ENCODE measurements at regions not wholly inside any gene's neighbourhood (a gene's known extent, or its start where the extent isn't known, plus 50 kb on each side); places are given as distances from the start of the nearest gene placed in this dataset.

DNA sequence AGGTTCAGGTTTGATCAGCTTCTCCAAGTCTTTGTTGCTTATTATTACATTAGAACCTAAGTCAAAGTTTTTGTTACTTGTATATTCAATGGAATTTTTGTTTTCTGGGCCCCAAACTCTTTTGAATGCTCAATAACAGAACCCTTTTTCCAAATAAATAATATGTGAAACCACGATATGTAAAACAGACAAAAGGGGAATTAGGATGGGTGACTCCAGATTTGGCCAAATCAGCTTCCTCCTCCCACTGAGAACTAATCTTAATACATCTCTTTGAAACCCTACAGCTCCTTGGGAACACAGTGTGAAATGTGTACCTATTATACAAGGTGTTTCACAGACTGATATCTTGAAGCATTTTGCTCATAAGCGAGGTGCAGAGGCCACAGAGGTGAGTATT is 67.0 kb upstream of the TNFSF18 start:
- Histone ChIP-seq H3K9me3 (ENCODE audit: control insufficient read depth, low read depth, low read length) (no peaks in the 10 kb centered on the region), H3K4me3 (ENCODE audit: control insufficient read depth in 2 of 3, extremely low read depth in 1 of 3, insufficient read depth in 2 of 3, low read depth in 1 of 3, low read length in 3 of 3) (no peak overlapping the region), H3K79me2 (ENCODE audit: control insufficient read depth, insufficient read depth, low read length) (no peaks in the 10 kb centered on the region), H3K9me1 (ENCODE audit: control insufficient read depth, extremely low read depth, insufficient read depth, low read length) (no peaks in the 10 kb centered on the region), H2AFZ (ENCODE audit: control insufficient read depth, low read length) (no peak overlapping the region), H3K36me3 (ENCODE audit: control insufficient read depth in 2 of 2, extremely low read depth in 1 of 2, insufficient read depth in 2 of 2, low read length in 2 of 2) (no peaks in the 10 kb centered on the region), H3K4me1 (ENCODE audit: control insufficient read depth, extremely low read depth, insufficient read depth, low read length) (peaks cover 24% of the 10 kb centered on the region), H3K27ac (ENCODE audit: control insufficient read depth, insufficient read depth, low read length) (no peak overlapping the region), H3K27me3 (ENCODE audit: control insufficient read depth, extremely low read depth, insufficient read depth, low read length) (no peaks in the 10 kb centered on the region), H3K9ac (ENCODE audit: control insufficient read depth, extremely low read depth, insufficient read depth, low read length) (no peak overlapping the region), H4K20me1 (ENCODE audit: control insufficient read depth, extremely low read depth, insufficient read depth, low read length) (no peaks in the 10 kb centered on the region), H3K4me2 (ENCODE audit: control insufficient read depth, extremely low read depth, insufficient read depth, low read depth, low read length) (no peak overlapping the region)
- TF ChIP-seq EZH2 (IDR thresholded peaks at IDR 0.05; ENCODE audit: low read length): no peak
- TF ChIP-seq, protein P1, sequence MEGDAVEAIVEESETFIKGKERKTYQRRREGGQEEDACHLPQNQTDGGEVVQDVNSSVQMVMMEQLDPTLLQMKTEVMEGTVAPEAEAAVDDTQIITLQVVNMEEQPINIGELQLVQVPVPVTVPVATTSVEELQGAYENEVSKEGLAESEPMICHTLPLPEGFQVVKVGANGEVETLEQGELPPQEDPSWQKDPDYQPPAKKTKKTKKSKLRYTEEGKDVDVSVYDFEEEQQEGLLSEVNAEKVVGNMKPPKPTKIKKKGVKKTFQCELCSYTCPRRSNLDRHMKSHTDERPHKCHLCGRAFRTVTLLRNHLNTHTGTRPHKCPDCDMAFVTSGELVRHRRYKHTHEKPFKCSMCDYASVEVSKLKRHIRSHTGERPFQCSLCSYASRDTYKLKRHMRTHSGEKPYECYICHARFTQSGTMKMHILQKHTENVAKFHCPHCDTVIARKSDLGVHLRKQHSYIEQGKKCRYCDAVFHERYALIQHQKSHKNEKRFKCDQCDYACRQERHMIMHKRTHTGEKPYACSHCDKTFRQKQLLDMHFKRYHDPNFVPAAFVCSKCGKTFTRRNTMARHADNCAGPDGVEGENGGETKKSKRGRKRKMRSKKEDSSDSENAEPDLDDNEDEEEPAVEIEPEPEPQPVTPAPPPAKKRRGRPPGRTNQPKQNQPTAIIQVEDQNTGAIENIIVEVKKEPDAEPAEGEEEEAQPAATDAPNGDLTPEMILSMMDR (optimal IDR thresholded peaks at IDR 0.05 in 1 of 3, IDR thresholded peaks at IDR 0.05 in 1 of 3, conservative IDR thresholded peaks at IDR 0.05 in 1 of 3; ENCODE audit: extremely low read depth in 1 of 3, insufficient read depth in 2 of 3, low read length in 3 of 3): no peak
- dilution Hi-C loops (cut with MboI; ENCODE audit: extremely low pct_ligation_motif_present, low sequenced_read_pairs): no loop called here
- no peak for DNase-seq (ENCODE audit: low read depth, low spot score)
- FAIRE-seq: no peak

DNA sequence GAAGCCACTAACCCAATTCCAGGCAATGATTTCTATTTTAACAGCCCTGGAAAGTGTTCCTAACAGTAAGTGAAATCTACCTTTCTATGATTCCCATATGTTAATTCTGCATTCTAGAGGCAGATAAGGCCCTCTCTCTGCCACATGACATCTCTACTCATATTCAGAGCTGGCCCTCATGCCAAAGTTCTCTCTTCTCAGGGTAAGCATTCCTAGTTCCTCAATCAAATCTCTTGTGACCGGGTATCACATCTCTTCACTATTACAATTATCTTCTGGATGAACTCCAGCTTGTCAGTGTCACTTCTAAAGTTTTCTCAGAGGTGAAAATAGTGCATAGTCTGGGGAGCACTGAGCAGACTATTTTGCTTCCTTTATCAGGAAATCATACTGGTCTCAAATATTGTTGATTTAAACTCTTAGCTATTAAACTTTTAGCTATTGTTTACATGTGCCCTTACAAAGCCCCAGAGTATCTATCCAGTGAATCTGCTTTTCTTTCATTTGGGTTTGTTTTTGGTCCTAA is 66.4 kb upstream of the TNFSF18 start:
- Histone ChIP-seq H2AFZ (ENCODE audit: control insufficient read depth, low read length) (no peak overlapping the region), H3K9me1 (ENCODE audit: control insufficient read depth, extremely low read depth, insufficient read depth, low read length) (no peaks in the 10 kb centered on the region), H3K9me3 (ENCODE audit: control insufficient read depth, low read depth, low read length) (no peaks in the 10 kb centered on the region), H3K79me2 (ENCODE audit: control insufficient read depth, insufficient read depth, low read length) (no peaks in the 10 kb centered on the region), H3K4me1 (ENCODE audit: control insufficient read depth, extremely low read depth, insufficient read depth, low read length) (peaks cover 21% of the 10 kb centered on the region), H4K20me1 (ENCODE audit: control insufficient read depth, extremely low read depth, insufficient read depth, low read length) (no peaks in the 10 kb centered on the region), H3K9ac (ENCODE audit: control insufficient read depth, extremely low read depth, insufficient read depth, low read length) (no peak overlapping the region), H3K36me3 (ENCODE audit: control insufficient read depth in 2 of 2, extremely low read depth in 1 of 2, insufficient read depth in 2 of 2, low read length in 2 of 2) (no peaks in the 10 kb centered on the region), H3K27me3 (ENCODE audit: control insufficient read depth, extremely low read depth, insufficient read depth, low read length) (no peaks in the 10 kb centered on the region), H3K4me2 (ENCODE audit: control insufficient read depth, extremely low read depth, insufficient read depth, low read depth, low read length) (no peak overlapping the region), H3K4me3 (ENCODE audit: control insufficient read depth in 2 of 3, extremely low read depth in 1 of 3, insufficient read depth in 2 of 3, low read depth in 1 of 3, low read length in 3 of 3) (no peak overlapping the region), H3K27ac (ENCODE audit: control insufficient read depth, insufficient read depth, low read length) (no peak overlapping the region)
- dilution Hi-C loops (cut with MboI; ENCODE audit: extremely low pct_ligation_motif_present, low sequenced_read_pairs): no loop called here
- TF ChIP-seq, protein P1 (optimal IDR thresholded peaks at IDR 0.05 in 1 of 3, IDR thresholded peaks at IDR 0.05 in 1 of 3, conservative IDR thresholded peaks at IDR 0.05 in 1 of 3; ENCODE audit: extremely low read depth in 1 of 3, insufficient read depth in 2 of 3, low read length in 3 of 3): no peak
- no peak for TF ChIP-seq EZH2 (IDR thresholded peaks at IDR 0.05; ENCODE audit: low read length)
- no peak for FAIRE-seq
- DNase-seq (ENCODE audit: low read depth, low spot score): no peak

All from keratinocyte (primary cell).